Kidney (tissue), 13 donors: ENCODE measurements at regions not wholly inside any gene's neighbourhood (a gene's known extent, or its start where the extent isn't known, plus 50 kb on each side); places are given as distances from the start of the nearest gene placed in this dataset.

Experiments
- DNase-seq, 5 donors: peaks; one replicate each; pipeline ENCODE4 v3.0.0-alpha.2; 2013 to 2020
- FAIRE-seq: peaks from 2 replicates; lab custom pipeline; 2012; peaks lifted over from hg19 to GRCh38; lab: Jason Lieb, UNC
- H3K27ac ChIP-seq, 2 donors: one replicate each; pipeline ENCODE4 v1.7.0; 2013; ENCODE audit warnings: low read depth in 2 of 2, low read length in 2 of 2, inconsistent platforms in 1 of 2
- H3K27me3 ChIP-seq: one replicate; pipeline ENCODE4 v1.7.1; 2013; ENCODE audit warnings: low read length, inconsistent platforms; ENCODE audit not compliant: control insufficient read depth, insufficient read depth
- H3K36me3 ChIP-seq, 3 donors: one replicate each; pipeline versions ENCODE4 v1.7.0 to v1.7.1; 2013; ENCODE audit warnings: low read length in 3 of 3, control low read depth in 1 of 3, inconsistent platforms in 1 of 3; ENCODE audit not compliant: insufficient read depth in 3 of 3, control insufficient read depth in 2 of 3
- H3K4me1 ChIP-seq, 3 donors: one replicate each; pipeline versions ENCODE4 v1.7.0 to v1.7.1; 2013; ENCODE audit warnings: low read length in 3 of 3, inconsistent platforms in 1 of 3, low read depth in 1 of 3; ENCODE audit not compliant: control insufficient read depth in 2 of 3, insufficient read depth in 2 of 3
- H3K4me3 ChIP-seq, 3 donors: one replicate each; pipeline versions ENCODE4 v1.7.0 to v1.8.1; 2013; ENCODE audit warnings: low read length in 3 of 3, control low read depth in 1 of 3, inconsistent platforms in 1 of 3
- H3K9ac ChIP-seq, 3 donors: one replicate each; pipeline versions ENCODE4 v1.7.0 to v1.7.1; 2013; ENCODE audit warnings: low read length in 3 of 3, control low read depth in 1 of 3, inconsistent platforms in 1 of 3
- H3K9me3 ChIP-seq, 3 donors: one replicate each; pipeline versions ENCODE4 v1.7.0 to v1.7.1; 2013; ENCODE audit warnings: low read length in 3 of 3, control low read depth in 1 of 3, inconsistent platforms in 1 of 3; ENCODE audit not compliant: control insufficient read depth in 2 of 3, insufficient read depth in 1 of 3
- intact Hi-C: fragments of 100-400 bp; cut with DNase I; formaldehyde crosslinking; loops from one replicate; pipeline ENCODE4 v1.11.1; 2022
- TF ChIP-seq, protein P1 (sequence below): IDR thresholded peaks from 3 replicates; pipeline ENCODE4 v1.5.1; 2012; ENCODE audit warnings: mild to moderate bottlenecking, moderate library complexity, borderline replicate concordance; ENCODE audit not compliant: insufficient read depth; ENCODE audit errors: extremely low read depth
- donor health status: control.
- donor health status: control.
- donor health status: control.
- donor health status: control.
- donor health status: control.
- donor health status: DM: yes; HTN: yes; CAD: no.
- donor health status: Normal renal cell carcinoma (clear cell type).

DNA sequence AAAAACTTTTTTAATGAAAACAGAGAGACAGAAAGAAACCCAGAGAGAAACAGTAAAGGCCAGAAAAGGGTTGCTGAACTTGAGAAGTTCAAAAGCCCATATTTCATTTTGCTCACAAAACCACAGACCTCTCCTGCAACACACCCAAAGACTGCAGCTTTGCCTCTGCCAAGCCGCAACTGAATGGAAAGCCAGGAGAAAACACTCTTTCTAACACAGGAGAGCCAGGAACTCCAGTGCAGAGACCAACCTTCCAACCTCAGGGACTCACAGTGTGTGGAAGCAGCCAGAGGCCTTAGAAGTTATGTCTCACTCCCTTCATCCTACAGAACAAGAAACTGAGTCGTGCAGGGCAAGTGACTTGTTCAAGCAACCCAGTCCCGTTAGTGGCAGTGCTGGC is 163.1 kb upstream of the HES1 start:
- H3K9ac ChIP-seq: no peak overlapping the region
- no peak for DNase-seq
- peaks cover 0 to 6% (median 0%) of the 10 kb centered on the region in 3 donors for H3K4me1 ChIP-seq
- no peaks in the 10 kb centered on the region for H3K27me3 ChIP-seq
- H3K27ac ChIP-seq: no peak overlapping the region
- intact Hi-C loops: no loop called here
- H3K9me3 ChIP-seq: no peaks in the 10 kb centered on the region
- FAIRE-seq: no peak
- H3K4me3 ChIP-seq: no peak overlapping the region
- H3K36me3 ChIP-seq: no peaks in the 10 kb centered on the region
- TF ChIP-seq, protein P1, sequence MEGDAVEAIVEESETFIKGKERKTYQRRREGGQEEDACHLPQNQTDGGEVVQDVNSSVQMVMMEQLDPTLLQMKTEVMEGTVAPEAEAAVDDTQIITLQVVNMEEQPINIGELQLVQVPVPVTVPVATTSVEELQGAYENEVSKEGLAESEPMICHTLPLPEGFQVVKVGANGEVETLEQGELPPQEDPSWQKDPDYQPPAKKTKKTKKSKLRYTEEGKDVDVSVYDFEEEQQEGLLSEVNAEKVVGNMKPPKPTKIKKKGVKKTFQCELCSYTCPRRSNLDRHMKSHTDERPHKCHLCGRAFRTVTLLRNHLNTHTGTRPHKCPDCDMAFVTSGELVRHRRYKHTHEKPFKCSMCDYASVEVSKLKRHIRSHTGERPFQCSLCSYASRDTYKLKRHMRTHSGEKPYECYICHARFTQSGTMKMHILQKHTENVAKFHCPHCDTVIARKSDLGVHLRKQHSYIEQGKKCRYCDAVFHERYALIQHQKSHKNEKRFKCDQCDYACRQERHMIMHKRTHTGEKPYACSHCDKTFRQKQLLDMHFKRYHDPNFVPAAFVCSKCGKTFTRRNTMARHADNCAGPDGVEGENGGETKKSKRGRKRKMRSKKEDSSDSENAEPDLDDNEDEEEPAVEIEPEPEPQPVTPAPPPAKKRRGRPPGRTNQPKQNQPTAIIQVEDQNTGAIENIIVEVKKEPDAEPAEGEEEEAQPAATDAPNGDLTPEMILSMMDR: no peak

DNA sequence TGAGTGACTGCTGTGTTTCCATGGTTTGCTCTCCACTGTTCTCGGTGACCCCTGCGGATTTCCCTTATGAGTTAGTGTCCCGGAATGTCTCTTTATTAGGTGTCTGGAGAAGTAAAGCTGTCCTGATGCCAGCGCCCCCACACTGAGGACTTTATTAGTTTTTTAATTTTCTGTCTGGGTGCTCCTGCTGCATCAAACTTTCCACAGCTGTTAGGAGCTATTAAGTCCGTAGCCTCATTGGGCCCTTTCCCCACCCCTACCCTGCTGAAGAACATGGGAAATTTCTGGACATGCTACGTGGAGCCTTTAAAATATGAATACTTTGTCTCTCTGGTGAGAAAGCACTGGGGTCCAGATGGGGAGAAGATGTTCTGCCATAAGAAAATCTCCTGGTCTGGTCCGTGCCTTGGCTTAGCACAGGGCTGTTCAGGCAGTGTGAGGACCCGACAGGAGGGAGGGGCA is 161.7 kb upstream of the HES1 start:
- no peaks in the 10 kb centered on the region for H3K36me3 ChIP-seq
- intact Hi-C loops: no loop called here
- TF ChIP-seq, protein P1: no peak
- H3K4me1 ChIP-seq: peaks cover 0 to 6% (median 0%) of the 10 kb centered on the region in 3 donors
- H3K27ac ChIP-seq: no peak overlapping the region
- H3K4me3 ChIP-seq: no peak overlapping the region
- H3K27me3 ChIP-seq: no peaks in the 10 kb centered on the region
- DNase-seq: peak in 1 of 5 donors; percentile 43
- H3K9me3 ChIP-seq: no peaks in the 10 kb centered on the region
- no peak overlapping the region for H3K9ac ChIP-seq
- FAIRE-seq: no peak

DNA sequence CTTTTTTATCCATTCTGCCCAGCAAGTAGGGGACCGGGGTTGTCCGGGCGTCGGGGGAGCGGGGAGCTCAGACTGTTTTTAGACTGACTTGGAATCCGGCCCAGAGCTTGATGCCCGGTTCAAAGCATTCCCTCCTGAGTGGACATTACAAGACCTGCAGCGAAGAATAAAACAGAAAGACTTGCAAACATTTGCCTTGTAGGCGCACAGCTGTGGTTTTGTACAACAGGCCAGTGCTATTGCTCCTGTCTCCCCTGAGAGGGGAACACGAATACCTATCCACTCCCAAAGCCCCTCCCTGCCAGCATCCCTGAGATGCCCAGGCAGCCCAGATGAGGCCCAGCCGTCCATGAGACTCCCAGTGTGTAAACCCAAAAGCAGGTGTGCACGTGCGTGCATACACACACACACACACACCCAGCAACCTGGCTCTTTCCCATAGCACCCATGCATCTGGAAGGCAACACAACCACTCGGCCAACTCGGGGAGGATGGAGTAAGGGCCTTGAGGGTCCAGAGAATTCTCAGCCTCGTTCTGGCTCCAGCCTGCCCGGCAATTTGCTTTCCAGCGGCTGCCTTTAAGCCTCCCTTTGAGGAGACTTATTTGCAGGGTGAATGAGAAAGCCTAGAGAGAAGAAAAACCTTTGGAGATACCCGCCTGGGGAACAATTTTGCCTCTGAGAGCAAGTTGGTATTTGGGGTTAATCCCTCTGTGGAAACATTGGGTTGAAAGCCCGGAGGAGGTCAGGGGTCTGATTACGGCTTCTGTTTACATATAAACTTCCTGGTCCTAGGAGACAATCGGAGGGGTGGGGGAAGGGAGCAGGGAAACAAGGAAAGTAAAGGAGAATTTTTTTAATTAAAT is 161.0 kb upstream of the HES1 start:
- peak in 3 of 5 donors; percentile 48 to 70 (median 69) for DNase-seq
- Histone ChIP-seq H3K4me3 (no peak overlapping the region), H3K4me1 (peaks cover 0 to 6% (median 0%) of the 10 kb centered on the region in 3 donors), H3K27me3 (no peaks in the 10 kb centered on the region), H3K9ac (no peak overlapping the region), H3K27ac (no peak overlapping the region), H3K36me3 (no peaks in the 10 kb centered on the region), H3K9me3 (no peaks in the 10 kb centered on the region)
- TF ChIP-seq, protein P1: no peak
- no peak for FAIRE-seq
- intact Hi-C loops: no loop called here
